ENCODE measurements at regions not wholly inside any gene's neighbourhood (a gene's known extent, or its start where the extent isn't known, plus 50 kb on each side); places are given as distances from the start of the nearest gene placed in this dataset.

GRCh38 chr3:176661432-176661964, 535.8 kb downstream of the TBL1XR1 start:
- no peak overlapping the region for H2AFZ ChIP-seq (ENCODE audit: low read length)
- H3K79me1 ChIP-seq (ENCODE audit: insufficient read depth, low read depth, low read length, poor library complexity, severe bottlenecking): no peaks in the 10 kb centered on the region
- no peaks in the 10 kb centered on the region for H3K27me3 ChIP-seq (ENCODE audit: insufficient read depth, low read length)
- no peak overlapping the region for H2BK15ac ChIP-seq (ENCODE audit: low read depth, low read length)
- Mint-ChIP-seq H3K27me3 (ENCODE audit: low read depth) (no peaks in the 10 kb centered on the region), H3K4me3 (no peak overlapping the region), H3K4me1 (peaks cover 21 to 22% of the 10 kb centered on the region in 2 experiments), H3K36me3 (ENCODE audit: insufficient read depth in 1 of 3, low read depth in 3 of 3) (no peaks in the 10 kb centered on the region), H3K9me3 (no peaks in the 10 kb centered on the region), H3K27ac (no peak overlapping the region; a peak in 1 of 7 replicates)
- H4K8ac ChIP-seq (replicated peaks; ENCODE audit: insufficient read length, low read depth, low read length): no peak overlapping the region
- H2AK5ac ChIP-seq (ENCODE audit: insufficient read length, low read length): no peak overlapping the region
- no peaks in the 10 kb centered on the region for H3K79me2 ChIP-seq (ENCODE audit: insufficient read depth, low read length)
- no peak overlapping the region for H2BK5ac ChIP-seq (ENCODE audit: insufficient read length, low read length)
- H3K27ac ChIP-seq (ENCODE audit: insufficient read length, low read depth, low read length): no peak overlapping the region
- H3K14ac ChIP-seq (ENCODE audit: insufficient read depth, low read length): no peak overlapping the region
- H4K91ac ChIP-seq (ENCODE audit: insufficient read length, low read depth, low read length): no peak overlapping the region
- H4K20me1 ChIP-seq (ENCODE audit: control insufficient read depth, insufficient read depth, insufficient read length): no peaks in the 10 kb centered on the region
- H3K4ac ChIP-seq (ENCODE audit: low read depth, low read length): no peak overlapping the region
- no peak overlapping the region for H4K5ac ChIP-seq (ENCODE audit: insufficient read length, low read depth, low read length)
- no peaks in the 10 kb centered on the region for H3K9me3 ChIP-seq (ENCODE audit: control insufficient read depth, low read depth, low read length)
- no peaks in the 10 kb centered on the region for H3K4me1 ChIP-seq (ENCODE audit: insufficient read depth, low read length)
- H3K56ac ChIP-seq (ENCODE audit: insufficient read length, low read depth, low read length): no peak overlapping the region
- no peak overlapping the region for H3T11ph ChIP-seq (ENCODE audit: low read length)
- no peak overlapping the region for H2BK12ac ChIP-seq (ENCODE audit: insufficient read length, low read depth, low read length)
- no CpG with 5 or more reads among the region's 2 CpGs for WGBS (ENCODE audit: extremely low coverage, insufficient read length, low lambda C conversion rate)
- TF ChIP-seq CTCF (conservative IDR thresholded peaks at IDR 0.05): no peak
- no peak overlapping the region for H3K4me2 ChIP-seq (ENCODE audit: insufficient read depth, insufficient read length, low read length)
- no peak overlapping the region for H3K23ac ChIP-seq (ENCODE audit: insufficient read length, low read depth, low read length)
- no peak overlapping the region for H3K18ac ChIP-seq (ENCODE audit: insufficient read length, low read depth, low read length)
- H2BK120ac ChIP-seq (ENCODE audit: low read depth, low read length, poor library complexity, severe bottlenecking): no peak overlapping the region
- no peak overlapping the region for H2BK20ac ChIP-seq (ENCODE audit: low read depth, low read length, poor library complexity, severe bottlenecking)
- H3K23me2 ChIP-seq (ENCODE audit: insufficient read length, low read depth, low read length, poor library complexity, severe bottlenecking): no peaks in the 10 kb centered on the region
- H3K9ac ChIP-seq (ENCODE audit: extremely low read depth, insufficient read length, low read length): no peak overlapping the region
- no peak for DNase-seq

All from H9 (cell line).